K562 (cell line): ENCODE measurements at regions not wholly inside any gene's neighbourhood (a gene's known extent, or its start where the extent isn't known, plus 50 kb on each side); places are given as distances from the start of the nearest gene placed in this dataset.

Experiments used
- ATAC-seq: fragments of 200-7000 bp; cut with Tn5 transposase; 3 replicates; pipeline ENCODE4 v1.9.1; 2020; ENCODE audit warnings: moderate library complexity
- BruUV-seq: library from RNA; stranded (reverse); fragments of 400-500 nt; replicated peaks from 2 replicates; lab custom pipeline; 2021; lab: Mats Ljungman, UMichigan
- CTCF ChIA-PET: fragments of 300-600 bp; formaldehyde crosslinking; extraction: SDS; loops from one replicate; lab custom pipeline; 2021; ENCODE audit warnings: low intra/inter-chr PET ratio; lab: Yijun Ruan, JAX
- POLR2A ChIA-PET: fragments of 300-600, 350-650 bp; sonication (Branson Sonifier 250); formaldehyde crosslinking; extraction: SDS; loops from one replicate; lab custom pipeline; 2021; ENCODE audit warnings: antibody characterized with exemption, inconsistent platforms; lab: Yijun Ruan, JAX
- DNase-seq, 4 experiments: peaks; one replicate each; pipeline versions ENCODE4 v3.0.0 to v3.0.0-alpha.2; 2011 to 2018; ENCODE audit warnings: low spot score in 3 of 4, mixed read lengths in 3 of 4; ENCODE audit errors: extremely low read depth in 1 of 4
- FAIRE-seq: peaks from 2 replicates; lab custom pipeline; 2011; peaks lifted over from hg19 to GRCh38; lab: Jason Lieb, UNC
- H2AFZ ChIP-seq: 2 replicates; pipeline ENCODE4 v1.6.0; 2011; ENCODE audit warnings: low read depth, low read length, control low read depth, inconsistent platforms
- H3K27ac ChIP-seq: fragments of 200-600 bp; 3 replicates; pipeline ENCODE4 v1.8.0; 2011; ENCODE audit warnings: low read depth, mild to moderate bottlenecking, control low read depth, inconsistent platforms, low read length, moderate library complexity, mixed read lengths; ENCODE audit errors: extremely low read depth
- H3K27me3 ChIP-seq, 2 experiments: fragments of 300-600 bp in 1 of 2; 2 replicates in 1 of 2; 3 replicates in 1 of 2; pipeline versions ENCODE4 v1.6.0 to v1.8.0; 2011; ENCODE audit warnings: inconsistent platforms in 2 of 2, low read length in 2 of 2, mild to moderate bottlenecking in 1 of 2, mixed read lengths in 1 of 2, moderate library complexity in 1 of 2; ENCODE audit not compliant: control insufficient read depth in 2 of 2, insufficient read depth in 2 of 2
- H3K36me3 ChIP-seq: fragments of 300-600 bp; 3 replicates; pipeline ENCODE4 v1.8.0; 2011; ENCODE audit warnings: mild to moderate bottlenecking, low read length, inconsistent platforms; ENCODE audit not compliant: control insufficient read depth, insufficient read depth
- H3K4me1 ChIP-seq, 2 experiments: fragments of 200-600 bp in 1 of 2; replicated peaks in 1 of 2; 2 replicates in 1 of 2; 3 replicates in 1 of 2; pipeline versions ENCODE4 v1.5.1 to v1.8.0; 2011; ENCODE audit warnings: inconsistent platforms in 2 of 2, low read length in 2 of 2, mild to moderate bottlenecking in 1 of 2, mixed read lengths in 1 of 2, moderate library complexity in 1 of 2; ENCODE audit not compliant: control insufficient read depth in 2 of 2, insufficient read depth in 2 of 2
- H3K4me2 ChIP-seq: 2 replicates; pipeline ENCODE4 v1.6.1; 2011; ENCODE audit warnings: low read length, control low read depth, inconsistent platforms, mixed read lengths; ENCODE audit not compliant: insufficient read depth
- H3K4me3 ChIP-seq: fragments of 200-600 bp; sonication (generic), shearing (Covaris generic); 2 replicates; pipeline ENCODE4 v1.5.1; 2016; ENCODE audit warnings: control low read depth, inconsistent platforms
- H3K79me2 ChIP-seq: fragments of 200-600 bp; 3 replicates; pipeline ENCODE4 v1.8.0; 2011; ENCODE audit warnings: low read length, inconsistent platforms; ENCODE audit not compliant: control insufficient read depth, insufficient read depth
- H3K9ac ChIP-seq, 2 experiments: 2 replicates each; pipeline versions ENCODE4 v1.6.0 to v1.6.1; 2011; ENCODE audit warnings: low read depth in 2 of 2, low read length in 2 of 2, control low read depth in 1 of 2, inconsistent platforms in 1 of 2, mild to moderate bottlenecking in 1 of 2, mixed read lengths in 1 of 2; ENCODE audit not compliant: insufficient read depth in 1 of 2
- H3K9me1 ChIP-seq: one replicate; pipeline ENCODE4 v1.6.0; 2011; ENCODE audit warnings: inconsistent platforms, mild to moderate bottlenecking, low read length, moderate library complexity; ENCODE audit not compliant: control insufficient read depth, insufficient read depth
- H3K9me3 ChIP-seq: replicated peaks from 2 replicates; pipeline ENCODE4 v1.5.1; 2011; ENCODE audit warnings: low read depth, low read length, inconsistent platforms; ENCODE audit not compliant: control insufficient read depth, insufficient read depth
- H4K20me1 ChIP-seq: replicated peaks from 2 replicates; pipeline ENCODE4 v1.6.1; 2011; ENCODE audit warnings: low read length, inconsistent platforms, mixed read lengths; ENCODE audit not compliant: control insufficient read depth, insufficient read depth
- CBFB ChIP-seq: sonication (generic); formaldehyde crosslinking; IDR thresholded peaks from 2 replicates; pipeline ENCODE4 v1.4.0; 2020; ENCODE audit warnings: mild to moderate bottlenecking, missing genetic modification reagents
- CUX1 ChIP-seq: fragments of 200-800 bp; sonication (Bioruptor generic); IDR thresholded peaks from 2 replicates; pipeline ENCODE4 v1.6.1; 2016; ENCODE audit warnings: missing genetic modification characterization, missing compliant biosample characterization
- HNRNPK ChIP-seq: fragments of 200-400 bp; formaldehyde crosslinking; IDR thresholded peaks from one replicate; pipeline ENCODE4 v1.6.1; 2018; ENCODE audit warnings: mild to moderate bottlenecking, low read depth, low read length; ENCODE audit not compliant: poor library complexity, severe bottlenecking
- POLR2G ChIP-seq: fragments of 200-400 bp; formaldehyde crosslinking; IDR thresholded peaks from 2 replicates; pipeline ENCODE4 v1.6.1; 2017; ENCODE audit warnings: low read depth, mild to moderate bottlenecking, antibody characterized with exemption, low read length, moderate library complexity
- WGBS: fragments of 100-300 bp; shearing (Covaris generic); methylation state at CpG from one replicate; pipeline ENCODE4 v1.1.6; 2016; ENCODE audit warnings: low coverage, mixed read lengths; ENCODE audit not compliant: insufficient coverage; ENCODE audit errors: missing lambda C conversion rate; 5-methylcytosine and 5-hydroxymethylcytosine counted together
- in situ Hi-C: fragments of 300-500 bp; cut with MboI; formaldehyde crosslinking; loops from 4 replicates; pipeline ENCODE4 v1.15.0; 2018; ENCODE audit warnings: inconsistent platforms, mixed read lengths
- intact Hi-C: fragments of 100-400 bp; cut with micrococcal nuclease; formaldehyde crosslinking; loops from 2 replicates; pipeline ENCODE4 v1.14.2; 2022

GRCh38 chr19:33960566-33960965 lies 163.9 kb downstream of the KCTD15 start:
- no peaks in the 10 kb centered on the region for H3K9me1 ChIP-seq
- H2AFZ ChIP-seq, result no peak overlapping the region
- no TSS peak for BruUV-seq
- H3K4me3 ChIP-seq, result no peak overlapping the region
- no peaks in the 10 kb centered on the region for H4K20me1 ChIP-seq
- no peaks in the 10 kb centered on the region for H3K9me3 ChIP-seq
- intact Hi-C loops, result no loop called here
- CTCF ChIA-PET, result interaction anchor here (1.1 kb wide), 1 partner anchor 182 kb away, joined by 3 read pairs; no protein-coding TSS in a partner anchor
- H3K27me3 ChIP-seq, result peaks cover 0 to 5% of the 10 kb centered on the region in 2 experiments; a peak in 2 of 5 replicates
- DNase-seq (no peak), ATAC-seq (no peak), FAIRE-seq (no peak)
- POLR2A ChIA-PET, result no interaction called here
- WGBS, result 0% methylated on average over 6 of the region's 6 CpGs
- TF ChIP-seq HNRNPK, result no peak
- TF ChIP-seq POLR2G, result no peak
- no peak for TF ChIP-seq CUX1
- no peak for TF ChIP-seq CBFB
- H3K9ac ChIP-seq, result no peak overlapping the region
- H3K79me2 ChIP-seq, result no peaks in the 10 kb centered on the region
- in situ Hi-C loops, result no loop called here
- no peaks in the 10 kb centered on the region for H3K36me3 ChIP-seq
- H3K4me1 ChIP-seq, result no peaks in the 10 kb centered on the region
- no peak overlapping the region for H3K4me2 ChIP-seq
- no peak overlapping the region for H3K27ac ChIP-seq
